AG04450 (cell line): ENCODE measurements at regions not wholly inside any gene's neighbourhood (a gene's known extent, or its start where the extent isn't known, plus 50 kb on each side); places are given as distances from the start of the nearest gene placed in this dataset.
"Not testable (repeated sequence)": the region's sequence is repeated elsewhere in the genome, so short reads cannot be mapped to it uniquely, and the experiment has no call there.

Experiments used
- CTCF ChIA-PET: fragments of 300-600, 350-600 bp; formaldehyde crosslinking; extraction: SDS; loops from one replicate; lab custom pipeline; 2022; ENCODE audit warnings: antibody characterized with exemption, inconsistent platforms; lab: Charles Lee
- POLR2A ChIA-PET: fragments of 350-600 bp; formaldehyde crosslinking; extraction: SDS; loops from one replicate; lab custom pipeline; 2021; ENCODE audit warnings: antibody characterized with exemption, inconsistent platforms; lab: Yijun Ruan, JAX
- DNase-seq: peaks from one replicate; pipeline ENCODE4 v3.0.0-alpha.2; 2011; ENCODE audit warnings: low read depth, low spot score
- H3K27ac ChIP-seq: one replicate; pipeline ENCODE4 v1.5.1; 2012; ENCODE audit warnings: low read depth, low read length, control low read depth
- H3K27me3 ChIP-seq: one replicate; pipeline ENCODE4 v1.6.0; 2012; ENCODE audit warnings: low read length; ENCODE audit not compliant: control insufficient read depth, insufficient read depth
- H3K4me3 ChIP-seq: 2 replicates; pipeline ENCODE4 v1.5.1; 2011; ENCODE audit warnings: mild to moderate bottlenecking, low read depth, low read length, control low read depth
- H3K9me3 ChIP-seq: 2 replicates; pipeline ENCODE4 v1.5.1; 2012; ENCODE audit warnings: low read length; ENCODE audit not compliant: control insufficient read depth, insufficient read depth
- TF ChIP-seq, protein P1 (sequence below): IDR thresholded peaks from 2 replicates; pipeline ENCODE4 v1.5.1; 2011; ENCODE audit warnings: low read depth, low read length, control low read depth, inconsistent platforms

DNA sequence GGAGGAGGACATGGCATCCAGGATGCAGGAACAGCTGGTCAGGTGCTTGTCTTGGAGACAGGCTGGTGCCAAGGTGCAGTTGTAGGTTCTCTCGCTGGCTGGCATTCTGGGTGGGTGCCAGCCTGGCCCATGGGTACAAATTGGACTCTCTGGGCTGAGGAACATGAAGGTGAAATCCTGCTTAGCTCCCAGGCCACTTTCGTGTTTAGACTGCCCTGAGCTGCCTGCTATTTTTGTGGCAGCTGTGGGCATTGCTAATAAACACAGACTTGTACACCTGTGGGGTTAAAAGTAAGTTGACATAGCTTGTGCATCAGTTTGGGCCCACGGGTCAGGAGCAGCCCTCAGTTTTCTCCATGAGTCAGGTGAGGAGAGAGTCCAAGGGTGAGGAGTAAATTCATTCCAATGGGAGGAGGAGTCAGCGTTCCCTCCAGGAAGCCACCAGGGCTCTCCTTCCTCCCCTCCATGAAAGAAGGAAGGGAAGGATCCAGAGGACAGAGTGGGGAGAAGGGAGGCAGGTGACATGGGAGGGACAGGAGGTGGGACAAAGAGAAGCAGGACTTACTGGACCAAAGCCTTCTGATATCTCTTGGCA is 380.0 kb downstream of the GLRX3 start:
- Histone ChIP-seq H3K9me3 (peaks cover 69% of the 10 kb centered on the region), H3K4me3 (no peak overlapping the region), H3K27me3 (no peaks in the 10 kb centered on the region), H3K27ac (no peak overlapping the region)
- POLR2A ChIA-PET, result no interaction called here
- CTCF ChIA-PET, result no interaction called here
- DNase-seq, result no peak
- TF ChIP-seq, protein P1, sequence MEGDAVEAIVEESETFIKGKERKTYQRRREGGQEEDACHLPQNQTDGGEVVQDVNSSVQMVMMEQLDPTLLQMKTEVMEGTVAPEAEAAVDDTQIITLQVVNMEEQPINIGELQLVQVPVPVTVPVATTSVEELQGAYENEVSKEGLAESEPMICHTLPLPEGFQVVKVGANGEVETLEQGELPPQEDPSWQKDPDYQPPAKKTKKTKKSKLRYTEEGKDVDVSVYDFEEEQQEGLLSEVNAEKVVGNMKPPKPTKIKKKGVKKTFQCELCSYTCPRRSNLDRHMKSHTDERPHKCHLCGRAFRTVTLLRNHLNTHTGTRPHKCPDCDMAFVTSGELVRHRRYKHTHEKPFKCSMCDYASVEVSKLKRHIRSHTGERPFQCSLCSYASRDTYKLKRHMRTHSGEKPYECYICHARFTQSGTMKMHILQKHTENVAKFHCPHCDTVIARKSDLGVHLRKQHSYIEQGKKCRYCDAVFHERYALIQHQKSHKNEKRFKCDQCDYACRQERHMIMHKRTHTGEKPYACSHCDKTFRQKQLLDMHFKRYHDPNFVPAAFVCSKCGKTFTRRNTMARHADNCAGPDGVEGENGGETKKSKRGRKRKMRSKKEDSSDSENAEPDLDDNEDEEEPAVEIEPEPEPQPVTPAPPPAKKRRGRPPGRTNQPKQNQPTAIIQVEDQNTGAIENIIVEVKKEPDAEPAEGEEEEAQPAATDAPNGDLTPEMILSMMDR, result no peak

DNA sequence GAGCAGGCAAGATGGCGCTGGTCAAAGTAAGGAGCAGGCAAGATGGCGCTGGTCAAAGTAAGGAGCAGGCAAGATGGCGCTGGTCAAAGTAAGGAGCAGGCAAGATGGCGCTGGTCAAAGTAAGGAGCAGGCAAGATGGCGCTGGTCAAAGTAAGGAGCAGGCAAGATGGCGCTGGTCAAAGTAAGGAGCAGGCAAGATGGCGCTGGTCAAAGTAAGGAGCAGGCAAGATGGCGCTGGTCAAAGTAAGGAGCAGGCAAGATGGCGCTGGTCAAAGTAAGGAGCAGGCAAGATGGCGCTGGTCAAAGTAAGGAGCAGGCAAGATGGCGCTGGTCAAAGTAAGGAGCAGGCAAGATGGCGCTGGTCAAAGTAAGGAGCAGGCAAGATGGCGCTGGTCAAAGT is 382.7 kb downstream of the GLRX3 start:
- CTCF ChIA-PET, result not testable (repeated sequence)

DNA sequence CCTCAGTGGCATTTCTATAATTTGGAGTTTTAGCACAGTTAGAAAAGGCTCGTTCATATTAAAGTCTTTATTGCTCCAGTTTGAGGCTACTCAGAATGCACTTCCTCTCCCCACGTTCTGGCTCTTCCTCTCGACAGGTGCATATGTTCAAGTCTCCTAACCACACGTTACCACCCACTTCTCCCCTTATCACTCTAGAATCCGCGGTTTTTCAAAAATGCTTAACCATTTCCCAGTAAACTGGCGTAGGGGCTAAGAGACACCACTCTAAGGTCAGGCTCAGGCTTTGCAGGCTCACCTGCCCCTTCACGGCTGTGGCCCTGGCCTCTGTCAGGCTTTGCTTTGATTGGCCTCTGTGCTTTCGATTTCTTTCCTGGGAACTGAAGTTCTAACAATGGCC is 383.6 kb downstream of the GLRX3 start:
- H3K27me3 ChIP-seq, result no peaks in the 10 kb centered on the region
- H3K4me3 ChIP-seq, result no peak overlapping the region
- POLR2A ChIA-PET, result no interaction called here
- CTCF ChIA-PET, result no interaction called here
- no peak overlapping the region for H3K27ac ChIP-seq
- TF ChIP-seq, protein P1, result no peak
- DNase-seq, result no peak
- peaks cover 48% of the 10 kb centered on the region for H3K9me3 ChIP-seq

More for the DNA sequence above, 382.7 kb downstream of the GLRX3 start:
- H3K27me3 ChIP-seq, DNase-seq, POLR2A ChIA-PET, H3K4me3 ChIP-seq, H3K27ac ChIP-seq: not testable (repeated sequence)
- H3K9me3 ChIP-seq, result peaks cover 47% of the 10 kb centered on the region

DNA sequence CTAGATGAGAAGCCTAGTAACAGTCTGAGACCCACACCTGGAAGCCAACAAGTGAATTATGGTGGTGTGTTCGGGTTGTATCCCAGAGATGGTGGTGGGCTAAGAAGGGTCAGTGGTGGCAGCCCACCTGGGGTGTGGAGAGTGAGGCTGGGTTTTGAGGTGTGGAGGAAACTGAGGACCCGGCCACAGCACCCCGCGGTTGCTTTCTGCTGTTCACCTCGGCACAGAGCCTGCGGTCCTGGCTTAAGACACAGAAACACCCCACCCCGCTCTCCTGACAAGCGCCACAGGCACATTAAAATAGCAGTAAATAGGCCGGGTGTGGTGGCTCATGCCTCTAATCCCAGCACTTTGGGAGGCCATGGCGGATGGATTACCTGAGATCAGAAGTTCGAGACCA is 395.1 kb downstream of the GLRX3 start:
- TF ChIP-seq, protein P1, result no peak
- H3K9me3 ChIP-seq, result peaks cover 14% of the 10 kb centered on the region
- ChIA-PET CTCF (no interaction called here), POLR2A (no interaction called here)
- no peaks in the 10 kb centered on the region for H3K27me3 ChIP-seq
- no peak overlapping the region for H3K4me3 ChIP-seq
- no peak for DNase-seq
- H3K27ac ChIP-seq, result no peak overlapping the region

DNA sequence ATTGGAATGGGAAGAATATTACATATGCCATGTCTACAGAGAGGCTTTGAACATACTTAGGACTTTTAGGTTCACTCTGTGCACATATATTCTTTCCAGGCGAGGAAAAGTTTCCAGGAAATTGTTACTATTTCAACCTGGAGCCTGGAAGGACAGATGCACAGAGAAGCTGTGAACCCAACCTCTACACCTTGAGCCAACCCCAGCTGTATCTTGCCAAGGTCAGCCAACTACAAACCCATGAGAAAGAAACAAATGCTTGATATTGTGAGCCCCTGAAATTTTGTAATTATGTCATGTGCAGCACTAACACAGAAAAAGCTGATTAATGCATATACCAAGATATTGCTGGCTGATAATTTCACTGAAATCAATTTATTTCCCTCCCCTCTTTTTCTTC is 404.9 kb downstream of the GLRX3 start:
- DNase-seq, result no peak
- TF ChIP-seq, protein P1, result no peak
- CTCF ChIA-PET, result no interaction called here
- no peak overlapping the region for H3K27ac ChIP-seq
- peaks cover 36% of the 10 kb centered on the region for H3K9me3 ChIP-seq
- H3K27me3 ChIP-seq, result no peaks in the 10 kb centered on the region
- POLR2A ChIA-PET, result no interaction called here
- H3K4me3 ChIP-seq, result no peak overlapping the region

DNA sequence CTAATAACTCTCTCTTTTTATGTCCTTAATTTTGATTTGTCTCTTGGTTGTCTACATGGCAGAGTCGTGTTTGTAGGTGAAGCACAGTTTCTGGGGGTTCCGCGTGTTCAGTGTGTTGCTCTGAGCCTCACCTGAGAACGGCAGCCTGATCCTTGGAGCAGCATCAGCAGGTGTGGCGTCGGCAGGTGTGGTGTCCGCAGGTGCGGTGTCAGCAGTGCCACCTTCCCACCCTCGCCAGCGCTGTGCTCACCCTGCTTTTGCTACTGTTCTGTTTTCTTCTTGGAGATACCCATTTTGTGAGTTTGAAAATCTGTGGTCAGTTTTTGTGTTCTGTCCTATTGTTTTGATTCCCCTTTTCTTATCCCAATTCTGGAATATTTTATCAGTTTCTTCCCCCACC is 406.6 kb downstream of the GLRX3 start:
- ChIA-PET POLR2A (no interaction called here), CTCF (no interaction called here)
- TF ChIP-seq, protein P1, result no peak
- DNase-seq, result no peak
- Histone ChIP-seq H3K9me3 (peaks cover 51% of the 10 kb centered on the region), H3K27ac (no peak overlapping the region), H3K27me3 (no peaks in the 10 kb centered on the region), H3K4me3 (no peak overlapping the region)
